ENCODE measurements at regions not wholly inside any gene's neighbourhood (a gene's known extent, or its start where the extent isn't known, plus 50 kb on each side); places are given as distances from the start of the nearest gene placed in this dataset.

GRCh38 chr7:84510505-84510904 is 315.9 kb upstream of the SEMA3A start:
- TF ChIP-seq FOXP2 (optimal IDR thresholded peaks at IDR 0.05; ENCODE audit: borderline replicate concordance, extremely low read depth, extremely low read length, insufficient read depth) (no peak), POLR2AphosphoS5 (IDR thresholded peaks at IDR 0.05; ENCODE audit: low read depth, low read length) (no peak), REST (IDR thresholded peaks at IDR 0.05; ENCODE audit: insufficient read depth in 1 of 2, low read depth in 2 of 2, low read length in 2 of 2) (no peak), SIN3A (IDR thresholded peaks at IDR 0.05; ENCODE audit: borderline replicate concordance, insufficient read depth, low read length) (no peak), TAF1 (IDR thresholded peaks at IDR 0.05; ENCODE audit: borderline replicate concordance, insufficient read depth, low read length) (no peak)

All from PFSK-1 (cell line).